Testis (tissue), 2 donors: ENCODE measurements at regions not wholly inside any gene's neighbourhood (a gene's known extent, or its start where the extent isn't known, plus 50 kb on each side); places are given as distances from the start of the nearest gene placed in this dataset.

Experiments used
- CTCF ChIP-seq, 3 experiments: fragments of 450-650 bp in 2 of 3; fragments of 200-600 bp in 1 of 3; sonication (generic) in 1 of 3; IDR thresholded peaks; one replicate each; pipeline ENCODE4 v1.5.1; 2016 to 2019; ENCODE audit warnings: antibody characterized with exemption in 3 of 3, mild to moderate bottlenecking in 2 of 3, moderate library complexity in 1 of 3
- POLR2A ChIP-seq: fragments of 450-650 bp; IDR thresholded peaks from one replicate; pipeline ENCODE4 v1.6.1; 2017; ENCODE audit warnings: antibody characterized with exemption, mild to moderate bottlenecking, moderate library complexity

GRCh38 chr22:47279746-47280145 lies 517.3 kb downstream of the TBC1D22A start:
- TF ChIP-seq POLR2A: no peak
- no peak for TF ChIP-seq CTCF (IDR thresholded peaks at IDR 0.05)
